ENCODE measurements at regions not wholly inside any gene's neighbourhood (a gene's known extent, or its start where the extent isn't known, plus 50 kb on each side); places are given as distances from the start of the nearest gene placed in this dataset.

DNA sequence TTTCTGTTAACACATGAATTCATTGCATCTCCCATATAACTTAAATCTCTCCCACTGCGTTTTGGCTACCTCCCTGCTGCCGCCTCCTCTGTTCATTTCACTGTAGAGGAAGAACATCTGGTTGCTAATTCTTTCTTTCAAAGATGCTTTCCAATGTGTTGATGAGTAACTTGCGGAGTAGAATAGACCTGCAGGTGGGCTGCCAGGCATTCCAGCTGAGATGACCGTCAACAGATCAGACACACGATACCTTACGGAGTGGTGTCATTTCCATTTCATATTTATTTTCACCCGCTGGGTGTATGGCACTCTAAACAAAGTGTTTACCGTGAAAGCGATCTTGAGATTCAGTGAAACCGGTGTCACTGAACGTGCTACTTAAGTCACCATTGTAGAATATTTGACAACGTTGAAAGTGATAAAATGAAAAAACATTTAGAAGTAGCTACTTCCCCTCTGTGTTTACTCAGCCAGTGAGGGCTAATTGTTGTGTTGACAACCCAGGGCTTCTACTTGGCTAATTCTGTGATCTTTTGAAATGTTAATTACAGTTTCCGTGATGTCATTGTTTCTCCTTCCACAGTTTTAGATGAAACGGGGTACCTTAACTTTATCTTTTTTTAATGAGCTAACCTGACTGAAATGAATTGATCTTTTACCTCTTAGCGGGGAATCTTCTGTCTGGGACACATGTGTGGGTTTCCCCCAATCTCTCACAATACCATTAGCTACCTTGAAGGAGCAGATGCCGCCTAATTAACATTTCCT is 228.5 kb upstream of the ARGLU1 start:
- WGBS: 58% methylated on average over 16 of the region's 16 CpGs
- H3K9me3 ChIP-seq: no peaks in the 10 kb centered on the region
- TF ChIP-seq POLR2AphosphoS5 (IDR thresholded peaks at IDR 0.05): no peak
- no peak for TF ChIP-seq POLR2A (IDR thresholded peaks at IDR 0.05; ENCODE audit: low read depth)
- TF ChIP-seq, protein P1, sequence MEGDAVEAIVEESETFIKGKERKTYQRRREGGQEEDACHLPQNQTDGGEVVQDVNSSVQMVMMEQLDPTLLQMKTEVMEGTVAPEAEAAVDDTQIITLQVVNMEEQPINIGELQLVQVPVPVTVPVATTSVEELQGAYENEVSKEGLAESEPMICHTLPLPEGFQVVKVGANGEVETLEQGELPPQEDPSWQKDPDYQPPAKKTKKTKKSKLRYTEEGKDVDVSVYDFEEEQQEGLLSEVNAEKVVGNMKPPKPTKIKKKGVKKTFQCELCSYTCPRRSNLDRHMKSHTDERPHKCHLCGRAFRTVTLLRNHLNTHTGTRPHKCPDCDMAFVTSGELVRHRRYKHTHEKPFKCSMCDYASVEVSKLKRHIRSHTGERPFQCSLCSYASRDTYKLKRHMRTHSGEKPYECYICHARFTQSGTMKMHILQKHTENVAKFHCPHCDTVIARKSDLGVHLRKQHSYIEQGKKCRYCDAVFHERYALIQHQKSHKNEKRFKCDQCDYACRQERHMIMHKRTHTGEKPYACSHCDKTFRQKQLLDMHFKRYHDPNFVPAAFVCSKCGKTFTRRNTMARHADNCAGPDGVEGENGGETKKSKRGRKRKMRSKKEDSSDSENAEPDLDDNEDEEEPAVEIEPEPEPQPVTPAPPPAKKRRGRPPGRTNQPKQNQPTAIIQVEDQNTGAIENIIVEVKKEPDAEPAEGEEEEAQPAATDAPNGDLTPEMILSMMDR (IDR thresholded peaks at IDR 0.05): no peak
- no peak for TF ChIP-seq EP300 (IDR thresholded peaks at IDR 0.05)
- intact Hi-C loops (cut with DNase I): no loop called here
- no peak for DNase-seq (ENCODE audit: extremely low spot score)
- no peaks in the 10 kb centered on the region for H3K27me3 ChIP-seq
- peak overlapping the region; percentile 33 to 52 (median 38) for H3K4me3 ChIP-seq
- no peaks in the 10 kb centered on the region for H3K4me1 ChIP-seq
- H3K36me3 ChIP-seq: no peaks in the 10 kb centered on the region
- no peak overlapping the region for H3K27ac ChIP-seq (replicated peaks in 1 of 4)

DNA sequence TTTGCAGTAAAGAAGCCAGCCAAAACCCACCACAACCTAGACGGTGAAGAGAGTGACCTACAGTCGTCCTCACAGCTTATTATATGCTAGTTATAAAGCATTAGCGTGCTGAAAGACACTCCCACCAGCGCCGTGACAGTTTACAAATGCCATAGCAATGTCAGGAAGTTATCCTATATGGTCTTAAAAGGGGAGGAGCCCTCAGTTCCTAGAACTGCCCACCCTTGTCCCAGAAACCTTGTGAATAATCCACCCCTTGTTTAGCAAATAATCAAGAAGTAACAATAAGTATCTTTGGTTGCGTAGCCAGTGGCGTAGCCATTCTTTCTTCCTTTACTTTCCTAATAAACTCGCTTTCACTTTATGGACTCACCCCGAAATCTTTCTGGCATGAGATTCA is 227.9 kb upstream of the ARGLU1 start:
- DNase-seq (ENCODE audit: extremely low spot score): no peak
- Histone ChIP-seq H3K36me3 (no peaks in the 10 kb centered on the region), H3K4me3 (peak overlapping the region; percentile 33 to 52 (median 38)), H3K27ac (replicated peaks in 1 of 4) (no peak overlapping the region), H3K27me3 (no peaks in the 10 kb centered on the region), H3K9me3 (no peaks in the 10 kb centered on the region), H3K4me1 (no peaks in the 10 kb centered on the region)
- intact Hi-C loops (cut with DNase I): no loop called here
- WGBS: 68% methylated on average over 9 of the region's 9 CpGs
- TF ChIP-seq POLR2AphosphoS5 (IDR thresholded peaks at IDR 0.05): no peak
- TF ChIP-seq EP300 (IDR thresholded peaks at IDR 0.05): no peak
- TF ChIP-seq, protein P1 (IDR thresholded peaks at IDR 0.05): no peak
- TF ChIP-seq POLR2A (IDR thresholded peaks at IDR 0.05; ENCODE audit: low read depth): no peak

DNA sequence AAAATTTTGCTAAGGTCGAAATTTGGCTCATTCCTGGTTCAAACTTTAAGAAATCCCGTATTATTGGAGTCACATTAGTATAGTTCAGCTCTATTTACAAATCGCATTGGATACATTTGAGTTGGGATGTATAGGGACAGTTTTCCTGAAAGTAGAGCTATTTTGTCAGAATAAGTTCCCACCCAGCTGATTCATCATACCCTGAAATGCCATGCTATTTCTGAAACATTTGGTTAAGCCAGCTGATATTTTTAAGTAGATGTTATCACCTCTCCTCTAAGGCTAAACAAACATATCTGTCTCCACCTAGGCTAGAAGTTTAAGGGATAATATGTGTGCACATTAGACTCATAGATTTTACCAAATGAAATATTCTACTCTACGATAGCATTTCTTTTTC is 226.2 kb upstream of the ARGLU1 start:
- Histone ChIP-seq H3K9me3 (no peaks in the 10 kb centered on the region), H3K27me3 (no peaks in the 10 kb centered on the region), H3K36me3 (no peaks in the 10 kb centered on the region), H3K27ac (replicated peaks in 1 of 4) (no peak overlapping the region), H3K4me1 (no peaks in the 10 kb centered on the region), H3K4me3 (no peak overlapping the region)
- 80% methylated on average over 4 of the region's 4 CpGs for WGBS
- TF ChIP-seq EP300 (IDR thresholded peaks at IDR 0.05) (no peak), POLR2AphosphoS5 (IDR thresholded peaks at IDR 0.05) (no peak), POLR2A (IDR thresholded peaks at IDR 0.05; ENCODE audit: low read depth) (no peak)
- TF ChIP-seq, protein P1 (IDR thresholded peaks at IDR 0.05): no peak
- intact Hi-C loops (cut with DNase I): no loop called here
- no peak for DNase-seq (ENCODE audit: extremely low spot score)

DNA sequence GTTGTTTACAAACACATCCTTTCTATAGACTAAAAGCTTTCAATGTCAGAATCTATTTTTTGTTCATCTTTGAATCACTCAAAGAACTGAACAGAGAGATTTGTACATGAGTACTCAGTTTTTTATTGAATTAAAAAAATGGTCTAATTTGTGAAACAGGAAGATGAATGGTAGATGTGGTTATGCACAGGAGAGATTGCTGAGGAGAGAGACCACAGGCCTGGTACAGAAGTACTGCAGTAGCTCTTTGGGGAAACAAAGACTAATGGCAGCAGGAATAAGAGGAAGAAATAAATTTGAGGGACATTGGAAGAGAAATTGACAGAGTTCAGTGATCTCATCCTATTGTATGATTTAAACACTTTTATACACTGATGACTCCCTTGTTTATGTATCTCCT is 222.0 kb upstream of the ARGLU1 start:
- intact Hi-C loops (cut with DNase I): no loop called here
- DNase-seq (ENCODE audit: extremely low spot score): peak; percentile 10
- Histone ChIP-seq H3K9me3 (no peaks in the 10 kb centered on the region), H3K4me1 (no peaks in the 10 kb centered on the region), H3K27me3 (no peaks in the 10 kb centered on the region), H3K27ac (replicated peaks in 1 of 4) (no peak overlapping the region), H3K4me3 (no peak overlapping the region), H3K36me3 (no peaks in the 10 kb centered on the region)
- no peak for TF ChIP-seq EP300 (IDR thresholded peaks at IDR 0.05)
- TF ChIP-seq POLR2AphosphoS5 (IDR thresholded peaks at IDR 0.05): no peak
- TF ChIP-seq, protein P1 (IDR thresholded peaks at IDR 0.05): no peak
- TF ChIP-seq POLR2A (IDR thresholded peaks at IDR 0.05; ENCODE audit: low read depth): no peak
